Spleen (tissue), 7 donors: ENCODE measurements at regions not wholly inside any gene's neighbourhood (a gene's known extent, or its start where the extent isn't known, plus 50 kb on each side); places are given as distances from the start of the nearest gene placed in this dataset.

Source experiments
- POLR2A ChIP-seq, 3 donors: fragments of 450-650 bp; IDR thresholded peaks; one replicate each; pipeline ENCODE4 v1.5.1; 2017; ENCODE audit warnings: antibody characterized with exemption in 3 of 3, mild to moderate bottlenecking in 1 of 3
- POLR2AphosphoS5 ChIP-seq, 3 donors: sonication (generic); formaldehyde crosslinking; IDR thresholded peaks; one replicate each; pipeline ENCODE4 v1.5.1; 2017; ENCODE audit warnings: antibody characterized with exemption in 3 of 3
- TF ChIP-seq, protein P1 (sequence below), 11 experiments: fragments of 200-600 bp in 7 of 11; fragments of 450-650 bp in 4 of 11; sonication (generic) in 4 of 11; IDR thresholded peaks in 8 of 11; conservative IDR thresholded peaks in 3 of 11; 1 replicate in 7 of 11; 2 replicates in 4 of 11; pipeline versions ENCODE4 v1.4.0 to v1.8.0; 2016 to 2021; ENCODE audit warnings: antibody characterized with exemption in 11 of 11, inconsistent platforms in 4 of 11, mild to moderate bottlenecking in 1 of 11
- donor health status: DM: no; HTN: no; CAD: no; lungs with moderate emphysema.
- donor health status: DM: no; HTN: no; CAD: no.
- donor health status: DM: no; HTN: no; CAD: no.

DNA sequence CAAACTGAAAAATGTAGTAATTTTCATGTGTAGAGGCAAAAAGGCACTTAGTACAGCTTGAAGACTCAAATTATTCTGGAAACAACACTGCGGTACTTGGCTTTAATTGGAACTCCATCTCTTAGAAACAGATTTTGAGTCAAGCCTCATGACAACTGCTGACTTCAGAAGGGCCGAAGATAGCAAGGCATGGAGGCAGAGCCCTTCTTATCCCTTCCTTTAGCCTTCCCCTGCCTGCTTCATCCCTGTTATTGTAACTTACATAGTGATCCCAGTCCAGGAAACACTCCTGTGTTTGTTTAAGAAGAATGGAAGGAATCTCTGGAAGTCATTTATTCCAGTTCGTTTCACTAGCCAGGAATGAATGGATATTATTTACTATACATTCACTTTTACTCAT is 110.9 kb upstream of the FAM98A start:
- no peak for TF ChIP-seq POLR2A (IDR thresholded peaks at IDR 0.05)
- TF ChIP-seq, protein P1, sequence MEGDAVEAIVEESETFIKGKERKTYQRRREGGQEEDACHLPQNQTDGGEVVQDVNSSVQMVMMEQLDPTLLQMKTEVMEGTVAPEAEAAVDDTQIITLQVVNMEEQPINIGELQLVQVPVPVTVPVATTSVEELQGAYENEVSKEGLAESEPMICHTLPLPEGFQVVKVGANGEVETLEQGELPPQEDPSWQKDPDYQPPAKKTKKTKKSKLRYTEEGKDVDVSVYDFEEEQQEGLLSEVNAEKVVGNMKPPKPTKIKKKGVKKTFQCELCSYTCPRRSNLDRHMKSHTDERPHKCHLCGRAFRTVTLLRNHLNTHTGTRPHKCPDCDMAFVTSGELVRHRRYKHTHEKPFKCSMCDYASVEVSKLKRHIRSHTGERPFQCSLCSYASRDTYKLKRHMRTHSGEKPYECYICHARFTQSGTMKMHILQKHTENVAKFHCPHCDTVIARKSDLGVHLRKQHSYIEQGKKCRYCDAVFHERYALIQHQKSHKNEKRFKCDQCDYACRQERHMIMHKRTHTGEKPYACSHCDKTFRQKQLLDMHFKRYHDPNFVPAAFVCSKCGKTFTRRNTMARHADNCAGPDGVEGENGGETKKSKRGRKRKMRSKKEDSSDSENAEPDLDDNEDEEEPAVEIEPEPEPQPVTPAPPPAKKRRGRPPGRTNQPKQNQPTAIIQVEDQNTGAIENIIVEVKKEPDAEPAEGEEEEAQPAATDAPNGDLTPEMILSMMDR (IDR thresholded peaks at IDR 0.05 in 8 of 11, conservative IDR thresholded peaks at IDR 0.05 in 3 of 11) = no peak
- TF ChIP-seq POLR2AphosphoS5 (IDR thresholded peaks at IDR 0.05) = no peak
